HG02759 (cell line): ENCODE measurements at regions not wholly inside any gene's neighbourhood (a gene's known extent, or its start where the extent isn't known, plus 50 kb on each side); places are given as distances from the start of the nearest gene placed in this dataset.
A peak's percentile ranks its signal among the peaks of the same experiment; 100 is the strongest.
"Not testable (repeated sequence)": the region's sequence is repeated elsewhere in the genome, so short reads cannot be mapped to it uniquely, and the experiment has no call there.

Experiments used
- ATAC-seq: cut with Tn5 transposase; IDR thresholded peaks from one replicate; pipeline ENCODE4 v1.9.1; 2021; ENCODE audit warnings: mild to moderate bottlenecking, moderate library complexity; ENCODE audit not compliant: unreplicated experiment

DNA sequence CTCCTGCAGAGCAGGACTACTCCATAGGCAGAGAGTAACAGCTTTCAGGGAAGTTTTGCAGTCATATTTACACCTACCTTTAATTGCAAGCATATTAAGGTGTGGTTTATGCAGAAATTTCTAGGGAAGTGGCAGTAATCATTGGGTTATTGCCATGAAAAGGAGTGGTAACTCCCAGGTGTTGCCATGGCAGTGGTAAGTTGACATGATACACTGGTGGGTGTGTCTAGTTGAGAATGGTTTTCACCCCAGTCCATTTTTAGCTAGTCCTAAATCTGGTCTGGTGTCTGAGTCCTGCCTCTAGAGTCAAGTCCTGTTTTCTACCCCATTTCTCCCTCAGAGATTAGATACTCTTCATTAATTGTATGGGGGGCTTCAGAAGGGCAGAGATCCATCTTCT lies 128.4 kb upstream of the GMNC start:
- no peak for ATAC-seq

DNA sequence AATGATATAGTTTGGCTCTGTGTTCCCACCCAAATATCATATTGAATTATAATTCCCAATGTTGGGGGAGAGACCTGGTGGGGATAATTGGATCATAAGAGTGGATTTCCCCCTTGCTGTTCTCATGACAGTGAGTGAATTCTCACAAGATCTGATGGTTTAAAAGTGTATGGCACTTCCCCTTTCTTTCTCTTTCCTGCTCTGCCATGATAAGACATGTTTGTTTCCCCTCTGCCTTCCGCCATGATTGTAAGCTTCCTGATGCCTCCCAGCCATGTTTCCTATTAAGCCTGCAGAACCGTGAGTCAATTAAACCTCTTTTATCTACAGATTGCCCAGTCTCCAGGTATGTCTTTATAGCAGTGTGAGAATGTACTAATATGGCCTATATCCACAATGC lies 126.7 kb upstream of the GMNC start:
- ATAC-seq = no peak

DNA sequence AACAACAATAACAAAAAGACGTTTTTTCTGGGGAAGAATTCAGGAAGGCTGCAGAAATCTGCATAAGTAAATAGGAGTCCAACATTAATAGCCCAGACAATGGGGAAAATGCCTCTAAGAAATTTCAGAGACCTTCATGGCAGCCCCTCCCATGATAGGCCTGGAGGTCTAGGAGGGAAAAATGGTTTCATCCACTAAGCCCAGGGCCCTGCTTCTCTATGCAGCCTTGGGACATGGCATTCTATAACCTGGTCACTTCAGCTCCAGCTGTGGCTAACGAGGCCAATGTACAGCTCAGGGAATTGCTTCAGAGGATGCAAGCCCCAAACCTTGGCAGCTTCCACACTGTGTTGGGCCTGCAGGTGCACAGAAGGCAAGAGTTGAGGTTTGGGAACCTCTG lies 125.6 kb upstream of the GMNC start:
- no peak for ATAC-seq

DNA sequence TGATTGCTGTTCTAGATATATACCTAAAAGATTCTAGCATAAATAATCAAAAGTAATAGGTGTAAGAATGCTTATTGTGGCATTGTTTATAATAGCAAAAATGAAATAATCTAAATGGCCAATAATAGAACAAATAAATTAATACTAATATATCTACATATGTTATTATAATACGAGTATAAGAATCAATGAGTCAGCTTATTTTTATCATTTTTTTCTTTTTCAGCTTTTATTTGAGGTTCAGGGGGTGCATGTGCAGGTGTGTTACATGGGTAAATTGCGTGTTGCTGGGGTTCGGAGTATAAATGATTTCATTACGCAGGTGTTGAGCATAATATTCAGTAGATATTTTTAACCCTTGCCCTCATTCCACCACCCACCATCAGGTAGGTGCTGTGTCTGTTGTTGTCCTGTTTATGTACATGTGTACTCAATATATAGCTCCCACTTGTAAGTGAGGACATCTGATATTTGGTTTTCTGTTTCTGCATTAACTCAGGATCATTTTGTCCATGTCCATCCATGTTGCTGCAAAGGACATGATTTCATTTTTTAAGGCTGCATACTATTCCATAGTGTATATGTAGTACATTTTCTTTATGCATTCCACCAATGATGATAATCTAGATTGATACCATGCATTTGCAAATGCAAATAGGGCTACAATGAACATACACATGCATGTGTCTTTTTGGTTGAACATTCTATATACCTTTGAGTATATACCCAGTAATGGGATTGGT lies 122.2 kb upstream of the GMNC start:
- ATAC-seq = no peak

DNA sequence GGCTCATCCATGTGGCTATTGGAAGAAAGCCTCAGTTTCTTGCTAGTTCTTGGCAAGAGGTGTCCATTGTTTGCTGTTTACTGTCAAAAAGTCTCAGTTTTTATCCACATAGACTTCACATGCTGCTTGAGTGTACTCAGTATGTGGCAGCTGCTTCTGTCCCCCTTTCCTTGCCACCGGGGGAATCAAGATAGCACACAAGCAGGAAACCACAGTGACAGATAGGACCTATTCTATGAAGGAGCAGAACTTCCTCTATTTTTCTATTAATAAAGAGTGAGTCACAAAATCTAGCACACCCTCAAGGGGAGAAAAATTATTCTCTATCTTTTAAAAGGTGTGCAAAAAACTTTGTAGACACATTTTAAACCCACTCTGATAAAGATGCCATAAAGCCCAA lies 121.4 kb upstream of the GMNC start:
- peak; percentile 65 for ATAC-seq

DNA sequence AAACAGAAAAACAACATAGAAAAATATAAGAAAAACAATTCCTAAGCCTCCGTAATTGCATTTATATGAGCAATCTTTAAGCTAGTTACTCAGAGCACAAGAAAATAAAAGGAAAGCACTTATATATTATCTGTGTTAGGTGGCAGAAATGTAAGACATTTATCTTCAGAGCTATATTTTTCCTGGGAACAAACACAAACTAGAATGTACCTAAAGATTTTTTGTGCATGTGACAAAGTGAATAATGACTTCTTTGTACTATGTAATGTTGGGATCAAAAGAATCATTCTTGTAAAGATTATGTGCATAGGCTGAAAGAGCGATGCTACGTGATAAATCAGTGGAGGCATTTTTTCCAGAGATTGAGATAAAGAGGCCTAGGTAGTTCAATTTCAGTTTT lies 111.3 kb upstream of the GMNC start:
- ATAC-seq = no peak

DNA sequence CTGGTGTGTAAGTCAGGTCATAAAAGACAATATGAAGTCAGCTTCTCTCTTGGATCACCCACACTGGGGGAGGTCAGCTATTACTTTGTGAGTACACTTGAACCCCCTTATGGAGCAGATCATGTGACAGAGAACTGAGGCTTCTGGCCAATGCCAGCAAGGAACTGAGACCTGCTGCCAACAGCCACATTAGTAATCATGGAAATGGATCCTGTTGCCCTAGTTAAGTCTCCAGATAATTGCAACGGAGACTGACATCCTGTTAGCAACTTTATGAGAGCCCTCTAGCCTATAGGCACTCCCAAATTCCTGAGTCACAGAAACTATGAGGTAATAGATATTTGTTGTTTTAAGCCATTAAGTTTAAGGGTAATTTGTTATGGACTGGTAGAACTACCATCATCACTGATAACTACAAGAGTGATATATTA lies 110.4 kb upstream of the GMNC start:
- no peak for ATAC-seq

DNA sequence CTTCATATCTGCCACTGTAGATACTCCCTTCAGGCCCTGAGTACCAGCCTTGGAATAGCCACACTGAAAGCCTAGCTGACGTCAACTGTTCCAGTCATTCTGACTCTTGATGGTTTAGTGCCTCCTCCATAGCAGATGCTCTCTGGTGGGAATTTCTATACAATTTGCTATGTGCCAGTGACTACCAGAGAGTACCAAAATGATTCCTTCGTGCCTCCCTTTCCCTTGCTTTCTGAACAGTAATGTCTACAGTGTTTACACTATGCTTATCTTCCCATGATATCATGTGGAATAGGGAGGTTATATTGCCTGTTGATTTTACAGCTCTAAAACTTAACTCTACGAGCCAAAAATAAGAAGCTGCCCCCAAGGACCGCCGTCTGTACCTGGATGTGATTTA lies 109.7 kb upstream of the GMNC start:
- ATAC-seq = no peak

DNA sequence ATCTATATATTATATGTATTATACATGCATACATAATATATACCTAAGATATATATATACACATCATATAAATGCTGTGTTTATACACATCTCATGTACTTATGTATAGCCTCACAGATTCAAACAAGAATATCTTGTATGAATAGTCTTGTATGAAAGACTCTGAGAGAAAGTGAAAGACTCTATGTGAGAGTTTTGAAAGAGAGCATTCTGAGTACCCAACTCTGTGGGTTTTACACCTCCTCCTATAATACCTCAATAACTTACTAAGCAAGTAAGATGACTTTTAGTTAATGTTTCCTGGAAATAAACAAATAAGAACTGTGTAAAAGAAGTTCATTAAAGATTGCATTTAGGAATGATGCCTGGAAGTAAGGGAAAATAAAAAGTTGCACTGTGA lies 108.1 kb upstream of the GMNC start:
- no peak for ATAC-seq

DNA sequence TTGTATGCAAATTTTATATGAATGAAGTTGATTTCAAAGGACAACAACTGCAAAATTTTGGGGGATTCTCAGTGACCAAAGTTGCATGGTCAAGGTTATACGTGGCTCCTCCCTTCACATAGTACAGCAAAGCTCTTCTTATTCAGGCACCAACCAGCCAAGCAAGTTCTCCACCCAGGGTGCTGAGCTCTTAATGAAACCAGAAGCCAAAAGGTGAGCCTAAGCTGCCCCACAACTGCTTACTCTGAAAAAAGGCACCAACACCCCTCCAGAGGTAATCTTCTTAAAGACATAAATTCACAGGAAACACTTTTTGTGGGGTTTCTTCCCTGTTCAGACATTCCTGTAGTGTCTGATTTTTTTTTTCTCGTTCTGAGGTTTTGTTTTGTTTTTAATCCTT lies 106.1 kb upstream of the GMNC start:
- no peak for ATAC-seq

DNA sequence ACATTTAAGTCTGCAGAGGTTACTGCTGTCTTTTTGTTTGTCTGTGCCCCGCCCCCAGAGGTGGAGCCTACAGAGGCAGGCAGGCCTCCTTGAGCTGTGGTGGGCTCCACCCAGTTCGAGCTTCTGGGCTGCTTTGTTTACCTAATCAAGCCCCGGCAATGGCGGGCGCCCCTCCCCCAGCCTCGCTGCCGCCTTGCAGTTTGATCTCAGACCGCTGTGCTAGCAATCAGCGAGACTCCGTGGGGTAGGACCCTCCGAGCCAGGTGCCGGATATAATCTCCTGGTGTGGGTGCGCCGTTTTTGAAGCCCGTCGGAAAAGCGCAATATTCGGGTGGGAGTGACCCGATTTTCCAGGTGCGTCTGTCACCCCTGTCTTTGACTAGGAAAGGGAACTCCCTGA lies 102.4 kb upstream of the GMNC start:
- not testable (repeated sequence) for ATAC-seq

DNA sequence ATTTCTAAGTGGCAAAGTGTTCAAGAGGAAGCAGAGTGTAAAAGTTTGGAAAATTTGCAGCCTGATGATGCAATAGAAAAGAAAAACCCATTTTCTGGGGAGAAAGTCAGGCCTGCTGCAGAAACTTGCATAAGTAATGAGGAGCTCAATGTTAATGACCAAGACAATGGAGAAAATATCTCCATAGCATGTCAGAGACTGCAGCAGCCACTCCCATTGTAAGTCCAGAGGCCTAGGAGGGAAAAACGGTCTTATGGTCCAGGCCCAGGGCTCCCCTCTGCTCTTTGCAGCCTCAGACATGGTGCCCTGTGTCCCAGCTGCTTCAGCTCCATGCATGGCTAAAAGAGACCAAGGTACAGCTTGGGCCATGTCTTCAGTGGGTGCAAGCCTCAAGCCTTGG lies 96.6 kb upstream of the GMNC start:
- ATAC-seq = no peak

DNA sequence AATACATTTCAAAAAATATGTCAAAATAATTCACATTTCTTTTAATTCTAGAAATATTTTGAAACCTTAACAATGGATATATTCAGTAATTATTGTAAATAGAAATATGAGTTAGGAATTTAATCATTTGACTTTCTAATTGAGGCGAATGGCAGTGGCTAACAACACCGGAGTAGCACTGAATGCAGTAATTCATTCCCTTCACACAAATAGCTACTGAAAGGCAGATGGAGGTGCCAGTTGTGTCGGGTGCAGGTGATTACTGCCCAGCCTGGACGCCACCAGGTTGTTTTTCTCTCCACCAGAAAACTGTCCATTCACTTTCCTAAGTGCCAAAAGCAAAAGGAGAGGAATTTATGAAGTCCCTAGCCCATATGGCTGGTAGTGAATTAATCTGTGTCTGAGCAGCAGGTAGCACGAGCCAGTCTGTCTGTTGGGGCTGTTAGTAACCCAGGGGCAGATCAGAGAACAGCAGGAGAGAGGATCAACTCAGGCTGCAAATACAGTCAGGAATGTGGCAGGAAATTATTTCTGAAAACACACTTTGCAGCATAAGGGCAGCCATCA lies 79.3 kb upstream of the GMNC start:
- ATAC-seq = no peak

DNA sequence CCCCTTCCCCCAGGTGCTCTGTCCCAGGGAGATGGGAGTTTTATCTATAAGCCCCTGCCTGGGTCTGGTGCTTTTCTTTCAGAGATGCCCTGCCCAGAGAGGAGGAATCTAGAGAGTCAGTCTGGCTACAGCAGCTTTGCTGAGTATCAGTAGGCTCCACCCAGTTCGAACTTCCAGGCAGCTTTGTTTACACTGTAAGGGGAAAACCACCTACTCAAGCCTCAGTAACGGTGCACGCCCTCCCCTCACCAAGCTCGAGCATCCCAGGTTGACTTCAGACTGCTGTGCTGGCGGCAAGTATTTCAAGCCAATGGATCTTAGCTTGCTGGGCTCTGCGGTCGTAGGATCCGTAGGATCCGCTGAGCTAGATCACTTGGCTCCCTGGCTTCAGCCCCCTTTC lies 72.1 kb upstream of the GMNC start:
- ATAC-seq = not testable (repeated sequence)

DNA sequence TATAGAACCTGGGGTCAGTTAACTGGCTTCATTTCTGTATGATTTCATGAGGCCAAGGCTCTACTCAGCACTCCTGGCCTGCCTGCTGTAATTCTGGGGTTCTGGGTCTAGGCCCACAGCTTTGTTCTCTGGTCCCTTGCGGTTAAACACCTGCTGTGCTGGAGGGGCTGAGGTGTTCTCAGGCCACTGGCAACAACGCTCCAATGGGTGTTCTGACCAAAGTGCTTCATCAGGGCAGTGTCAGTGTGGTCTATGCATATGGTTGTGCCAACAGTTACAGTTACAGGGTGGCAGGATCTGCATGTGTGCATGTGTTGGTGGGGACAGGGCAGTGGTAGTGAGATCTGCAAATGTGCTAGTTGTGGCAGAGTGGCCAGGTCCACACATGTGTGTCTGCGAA lies 64.1 kb upstream of the GMNC start:
- ATAC-seq = no peak

DNA sequence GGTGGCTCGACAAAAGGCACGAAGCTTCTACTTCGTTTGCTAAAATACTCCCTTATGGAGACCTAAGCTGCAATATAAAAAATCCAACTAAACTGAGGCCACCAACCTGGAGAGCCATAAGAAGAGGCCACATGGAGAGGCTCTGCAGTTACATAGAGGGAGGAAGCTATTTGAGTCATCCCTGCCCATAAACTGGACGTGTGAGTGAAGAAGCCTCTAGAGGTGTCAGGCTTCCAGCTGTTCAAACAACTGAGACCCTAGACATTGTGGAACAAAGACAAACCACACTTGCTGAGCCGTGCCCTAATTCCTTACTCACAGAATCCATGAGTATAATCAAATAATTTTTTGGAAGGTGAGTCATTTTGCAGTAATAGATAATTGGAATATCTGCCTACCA lies 50.2 kb upstream of the GMNC start:
- no peak for ATAC-seq
